HUDEP-2 (cell line): ENCODE measurements at regions not wholly inside any gene's neighbourhood (a gene's known extent, or its start where the extent isn't known, plus 50 kb on each side); places are given as distances from the start of the nearest gene placed in this dataset.

Experiments used
- DNase-seq, 76 experiments: peaks; one replicate each; lab custom pipeline; 2025; ENCODE audit not compliant: unreplicated experiment in 76 of 76; lab: John Stamatoyannopoulos, UW

- DNase-seq: no peak
Measured at GRCh38 chr9:81490605-81491331, 198.6 kb downstream of the TLE1 start.

- no peak for DNase-seq
Measured at GRCh38 chr9:81489046-81489445, 200.3 kb downstream of the TLE1 start.

- DNase-seq: no peak
Measured at GRCh38 chr9:81480828-81481604, 208.3 kb downstream of the TLE1 start.

GRCh38 chr9:81479573-81479972 is 209.8 kb downstream of the TLE1 start:
- DNase-seq: no peak

GRCh38 chr9:81477669-81478068 is 211.7 kb downstream of the TLE1 start:
- no peak for DNase-seq

GRCh38 chr9:81476813-81477490 is 212.4 kb downstream of the TLE1 start:
- no peak for DNase-seq

- no peak for DNase-seq
Measured at GRCh38 chr9:81474792-81475191, 214.6 kb downstream of the TLE1 start.

GRCh38 chr9:81474125-81474524 is 215.2 kb downstream of the TLE1 start:
- DNase-seq: no peak

- no peak for DNase-seq
Measured at GRCh38 chr9:81473708-81474107, 215.6 kb downstream of the TLE1 start.

GRCh38 chr9:81473206-81473605 is 216.1 kb downstream of the TLE1 start:
- DNase-seq: no peak

GRCh38 chr9:81472701-81473100 is 216.6 kb downstream of the TLE1 start:
- no peak for DNase-seq

GRCh38 chr9:81470864-81471263 is 218.5 kb downstream of the TLE1 start:
- DNase-seq: no peak

- no peak for DNase-seq
Measured at GRCh38 chr9:81468084-81468595, 221.2 kb downstream of the TLE1 start.

- DNase-seq: no peak
Measured at GRCh38 chr9:81466981-81467380, 222.4 kb downstream of the TLE1 start.

- no peak for DNase-seq
Measured at GRCh38 chr9:81465468-81466011, 223.8 kb downstream of the TLE1 start.

- no peak for DNase-seq
Measured at GRCh38 chr9:81462801-81463200, 226.5 kb downstream of the TLE1 start.

- no peak for DNase-seq
Measured at GRCh38 chr9:81461196-81461595, 228.2 kb downstream of the TLE1 start.

GRCh38 chr9:81460693-81461092 is 228.7 kb downstream of the TLE1 start:
- no peak for DNase-seq

GRCh38 chr9:81459591-81459990 is 229.8 kb downstream of the TLE1 start:
- no peak for DNase-seq

- DNase-seq: no peak
Measured at GRCh38 chr9:81456431-81457006, 232.8 kb downstream of the TLE1 start.
